K562 (cell line): ENCODE measurements at regions not wholly inside any gene's neighbourhood (a gene's known extent, or its start where the extent isn't known, plus 50 kb on each side); places are given as distances from the start of the nearest gene placed in this dataset.

Source experiments
- ATAC-seq: fragments of 200-7000 bp; cut with Tn5 transposase; 3 replicates; pipeline ENCODE4 v1.9.1; 2020; ENCODE audit warnings: moderate library complexity
- BruUV-seq: library from RNA; stranded (reverse); fragments of 400-500 nt; replicated peaks from 2 replicates; lab custom pipeline; 2021; lab: Mats Ljungman, UMichigan
- CTCF ChIA-PET: fragments of 300-600 bp; formaldehyde crosslinking; extraction: SDS; loops from one replicate; lab custom pipeline; 2021; ENCODE audit warnings: low intra/inter-chr PET ratio; lab: Yijun Ruan, JAX
- POLR2A ChIA-PET: fragments of 300-600, 350-650 bp; sonication (Branson Sonifier 250); formaldehyde crosslinking; extraction: SDS; loops from one replicate; lab custom pipeline; 2021; ENCODE audit warnings: antibody characterized with exemption, inconsistent platforms; lab: Yijun Ruan, JAX
- DNase-seq, 4 experiments: peaks; one replicate each; pipeline versions ENCODE4 v3.0.0 to v3.0.0-alpha.2; 2011 to 2018; ENCODE audit warnings: low spot score in 3 of 4, mixed read lengths in 3 of 4; ENCODE audit errors: extremely low read depth in 1 of 4
- FAIRE-seq: peaks from 2 replicates; lab custom pipeline; 2011; peaks lifted over from hg19 to GRCh38; lab: Jason Lieb, UNC
- H2AFZ ChIP-seq: 2 replicates; pipeline ENCODE4 v1.6.0; 2011; ENCODE audit warnings: low read depth, low read length, control low read depth, inconsistent platforms
- H3K27ac ChIP-seq: fragments of 200-600 bp; 3 replicates; pipeline ENCODE4 v1.8.0; 2011; ENCODE audit warnings: low read depth, mild to moderate bottlenecking, control low read depth, inconsistent platforms, low read length, moderate library complexity, mixed read lengths; ENCODE audit errors: extremely low read depth
- H3K27me3 ChIP-seq, 2 experiments: fragments of 300-600 bp in 1 of 2; 2 replicates in 1 of 2; 3 replicates in 1 of 2; pipeline versions ENCODE4 v1.6.0 to v1.8.0; 2011; ENCODE audit warnings: inconsistent platforms in 2 of 2, low read length in 2 of 2, mild to moderate bottlenecking in 1 of 2, mixed read lengths in 1 of 2, moderate library complexity in 1 of 2; ENCODE audit not compliant: control insufficient read depth in 2 of 2, insufficient read depth in 2 of 2
- H3K36me3 ChIP-seq: fragments of 300-600 bp; 3 replicates; pipeline ENCODE4 v1.8.0; 2011; ENCODE audit warnings: mild to moderate bottlenecking, low read length, inconsistent platforms; ENCODE audit not compliant: control insufficient read depth, insufficient read depth
- H3K4me1 ChIP-seq, 2 experiments: fragments of 200-600 bp in 1 of 2; replicated peaks in 1 of 2; 2 replicates in 1 of 2; 3 replicates in 1 of 2; pipeline versions ENCODE4 v1.5.1 to v1.8.0; 2011; ENCODE audit warnings: inconsistent platforms in 2 of 2, low read length in 2 of 2, mild to moderate bottlenecking in 1 of 2, mixed read lengths in 1 of 2, moderate library complexity in 1 of 2; ENCODE audit not compliant: control insufficient read depth in 2 of 2, insufficient read depth in 2 of 2
- H3K4me2 ChIP-seq: 2 replicates; pipeline ENCODE4 v1.6.1; 2011; ENCODE audit warnings: low read length, control low read depth, inconsistent platforms, mixed read lengths; ENCODE audit not compliant: insufficient read depth
- H3K4me3 ChIP-seq: fragments of 200-600 bp; sonication (generic), shearing (Covaris generic); 2 replicates; pipeline ENCODE4 v1.5.1; 2016; ENCODE audit warnings: control low read depth, inconsistent platforms
- H3K79me2 ChIP-seq: fragments of 200-600 bp; 3 replicates; pipeline ENCODE4 v1.8.0; 2011; ENCODE audit warnings: low read length, inconsistent platforms; ENCODE audit not compliant: control insufficient read depth, insufficient read depth
- H3K9ac ChIP-seq, 2 experiments: 2 replicates each; pipeline versions ENCODE4 v1.6.0 to v1.6.1; 2011; ENCODE audit warnings: low read depth in 2 of 2, low read length in 2 of 2, control low read depth in 1 of 2, inconsistent platforms in 1 of 2, mild to moderate bottlenecking in 1 of 2, mixed read lengths in 1 of 2; ENCODE audit not compliant: insufficient read depth in 1 of 2
- H3K9me1 ChIP-seq: one replicate; pipeline ENCODE4 v1.6.0; 2011; ENCODE audit warnings: inconsistent platforms, mild to moderate bottlenecking, low read length, moderate library complexity; ENCODE audit not compliant: control insufficient read depth, insufficient read depth
- H3K9me3 ChIP-seq: replicated peaks from 2 replicates; pipeline ENCODE4 v1.5.1; 2011; ENCODE audit warnings: low read depth, low read length, inconsistent platforms; ENCODE audit not compliant: control insufficient read depth, insufficient read depth
- H4K20me1 ChIP-seq: replicated peaks from 2 replicates; pipeline ENCODE4 v1.6.1; 2011; ENCODE audit warnings: low read length, inconsistent platforms, mixed read lengths; ENCODE audit not compliant: control insufficient read depth, insufficient read depth
- ARID1B ChIP-seq: fragments of 450-650 bp; IDR thresholded peaks from 2 replicates; pipeline ENCODE4 v1.6.1; 2016; ENCODE audit warnings: antibody characterized with exemption, mild to moderate bottlenecking, inconsistent platforms
- CBFA2T2 ChIP-seq: fragments of 450-650 bp; conservative IDR thresholded peaks from 2 replicates; pipeline ENCODE4 v1.6.1; 2017; ENCODE audit warnings: mild to moderate bottlenecking
- CEBPG ChIP-seq, 3 experiments: fragments of 200-800 bp in 1 of 3; sonication (Bioruptor generic) in 1 of 3; sonication (generic) in 1 of 3; formaldehyde crosslinking in 1 of 3; IDR thresholded peaks in 2 of 3; conservative IDR thresholded peaks in 1 of 3; 2 replicates each; pipeline versions ENCODE4 v1.6.1 to v1.8.0; 2016 to 2022; ENCODE audit warnings: missing compliant biosample characterization in 2 of 3, missing genetic modification characterization in 2 of 3, mild to moderate bottlenecking in 1 of 3, missing genetic modification reagents in 1 of 3
- HDAC8 ChIP-seq: fragments of 450-650 bp; IDR thresholded peaks from 2 replicates; pipeline ENCODE4 v1.6.1; 2016; ENCODE audit warnings: mild to moderate bottlenecking, missing genetic modification characterization, moderate library complexity, missing compliant biosample characterization
- PATZ1 ChIP-seq: fragments of 250-450 bp; sonication (Bioruptor Pico); IDR thresholded peaks from 2 replicates; pipeline ENCODE4 v1.5.0; 2020; ENCODE audit warnings: mild to moderate bottlenecking, borderline replicate concordance
- PBX2 ChIP-seq, 2 experiments: IDR thresholded peaks in 1 of 2; conservative IDR thresholded peaks in 1 of 2; 2 replicates each; pipeline ENCODE4 v1.6.1; 2016; ENCODE audit warnings: low read depth in 2 of 2, mild to moderate bottlenecking in 1 of 2, missing compliant biosample characterization in 1 of 2, missing genetic modification characterization in 1 of 2, moderate library complexity in 1 of 2
- TAL1 ChIP-seq: fragments of 450-650 bp; IDR thresholded peaks from 2 replicates; pipeline ENCODE4 v1.6.1; 2016; ENCODE audit warnings: mild to moderate bottlenecking
- TEAD1 ChIP-seq, 2 experiments: fragments of 450-650 bp in 1 of 2; sonication (generic) in 1 of 2; formaldehyde crosslinking; IDR thresholded peaks; 2 replicates each; pipeline versions ENCODE4 v1.4.0 to v1.8.0; 2020 to 2022; ENCODE audit warnings: mild to moderate bottlenecking in 2 of 2, missing genetic modification reagents in 1 of 2
- TEAD4 ChIP-seq, 2 experiments: sonication (generic) in 1 of 2; formaldehyde crosslinking in 1 of 2; IDR thresholded peaks; 2 replicates each; pipeline versions ENCODE4 v1.6.1 to v1.8.0; 2012 to 2022; ENCODE audit warnings: borderline replicate concordance in 1 of 2, inconsistent platforms in 1 of 2, low read length in 1 of 2, mild to moderate bottlenecking in 1 of 2, missing genetic modification reagents in 1 of 2
- ZBTB11 ChIP-seq, 3 experiments: fragments of 200-800 bp in 1 of 3; fragments of 250-450 bp in 1 of 3; fragments of 450-650 bp in 1 of 3; sonication (Bioruptor Pico) in 1 of 3; sonication (Bioruptor generic) in 1 of 3; formaldehyde crosslinking in 1 of 3; IDR thresholded peaks; 2 replicates each; pipeline versions ENCODE4 v1.6.1 to v1.8.0; 2016 to 2022; ENCODE audit warnings: mild to moderate bottlenecking in 2 of 3, missing genetic modification characterization in 2 of 3, missing compliant biosample characterization in 1 of 3, moderate library complexity in 1 of 3
- ZNF444 ChIP-seq: fragments of 250-450 bp; sonication (Bioruptor Pico); IDR thresholded peaks from 2 replicates; pipeline ENCODE4 v1.4.0; 2020; ENCODE audit warnings: mild to moderate bottlenecking, moderate library complexity
- WGBS: fragments of 100-300 bp; shearing (Covaris generic); methylation state at CpG from one replicate; pipeline ENCODE4 v1.1.6; 2016; ENCODE audit warnings: low coverage, mixed read lengths; ENCODE audit not compliant: insufficient coverage; ENCODE audit errors: missing lambda C conversion rate; 5-methylcytosine and 5-hydroxymethylcytosine counted together
- in situ Hi-C: fragments of 300-500 bp; cut with MboI; formaldehyde crosslinking; loops from 4 replicates; pipeline ENCODE4 v1.15.0; 2018; ENCODE audit warnings: inconsistent platforms, mixed read lengths
- intact Hi-C: fragments of 100-400 bp; cut with micrococcal nuclease; formaldehyde crosslinking; loops from 2 replicates; pipeline ENCODE4 v1.14.2; 2022

- ChIA-PET CTCF (no interaction called here), POLR2A (no interaction called here)
- 0% methylated on average over 3 of the region's 3 CpGs for WGBS
- peak in 1 of 4 experiments; percentile 58 for DNase-seq
- H3K9me3 ChIP-seq = no peaks in the 10 kb centered on the region
- H3K9me1 ChIP-seq = no peaks in the 10 kb centered on the region
- no peaks in the 10 kb centered on the region for H3K4me1 ChIP-seq
- H3K27ac ChIP-seq = peak overlapping the region; percentile 54; the same call in 2 of the 3 replicates
- BruUV-seq = no TSS peak
- H3K27me3 ChIP-seq = no peaks in the 10 kb centered on the region
- in situ Hi-C loops = no loop called here
- no peak for FAIRE-seq
- H3K4me3 ChIP-seq = no peak overlapping the region
- no peaks in the 10 kb centered on the region for H3K36me3 ChIP-seq
- H3K79me2 ChIP-seq = no peaks in the 10 kb centered on the region
- H3K9ac ChIP-seq = no peak overlapping the region
- H4K20me1 ChIP-seq = no peaks in the 10 kb centered on the region
- ATAC-seq = peak; percentile 56
- H3K4me2 ChIP-seq = no peak overlapping the region
- intact Hi-C loops = no loop called here
- no peak overlapping the region for H2AFZ ChIP-seq
- TF ChIP-seq ZBTB11 (CRISPR knock-in tag; IDR thresholded peaks at IDR 0.05) (0 out of 6 replicates have a peak, but pooled peaks of 1 of the 3 experiments have one; percentile 25), TAL1 (peak; percentile 73), HDAC8 (tag) (no peak), CBFA2T2 (peak; percentile 63), CEBPG (CRISPR knock-in tag; IDR thresholded peaks at IDR 0.05) (peak; percentile 87), CEBPG (tag; conservative IDR thresholded peaks at IDR 0.05 in 1 of 2, IDR thresholded peaks at IDR 0.05 in 1 of 2) (peak in 1 of 2 experiments; percentile 72; a peak in 2 of 4 replicates), PBX2 (CRISPR knock-in tag; IDR thresholded peaks at IDR 0.05; ENCODE audit: low read depth) (no peak), PBX2 (tag; conservative IDR thresholded peaks at IDR 0.05; ENCODE audit: low read depth) (peak; percentile 80), PATZ1 (CRISPR knock-in tag) (no peak), TEAD4 (IDR thresholded peaks at IDR 0.05; ENCODE audit: low read length) (peak; percentile 74), TEAD4 (CRISPR knock-in tag; IDR thresholded peaks at IDR 0.05; ENCODE audit: borderline replicate concordance) (no peak), TEAD1 (CRISPR knock-in tag; IDR thresholded peaks at IDR 0.05) (no peak), ARID1B (peak; percentile 79), ZNF444 (CRISPR knock-in tag) (0 out of 2 replicates have a peak, but pooled peaks have one; percentile 33)
Observed at GRCh38 chr13:86882835-86883234, 788.3 kb upstream of the SLITRK5 start.
